HL-60/S4 (cell line): ENCODE measurements at regions not wholly inside any gene's neighbourhood (a gene's known extent, or its start where the extent isn't known, plus 50 kb on each side); places are given as distances from the start of the nearest gene placed in this dataset.
"Not testable (repeated sequence)": the region's sequence is repeated elsewhere in the genome, so short reads cannot be mapped to it uniquely, and the experiment has no call there.

Experiments
- in situ Hi-C: fragments of 300-500 bp; cut with MboI; formaldehyde crosslinking; loops from 2 replicates; pipeline ENCODE4 v1.14.3; 2022; ENCODE audit warnings: low sequenced_read_pairs

GRCh38 chr10:3325954-3326750 is 153.6 kb upstream of the PITRM1 start:
- in situ Hi-C loops, result no loop called here

GRCh38 chr10:3324612-3325038 is 152.0 kb upstream of the PITRM1 start:
- in situ Hi-C loops, result no loop called here

GRCh38 chr10:3323865-3324498 is 151.4 kb upstream of the PITRM1 start:
- in situ Hi-C loops, result no loop called here

- in situ Hi-C loops, result no loop called here
Measured at GRCh38 chr10:3321123-3321522, 148.5 kb upstream of the PITRM1 start.

GRCh38 chr10:3319811-3320226 is 147.2 kb upstream of the PITRM1 start:
- in situ Hi-C loops, result no loop called here

- in situ Hi-C loops, result not testable (repeated sequence)
Measured at GRCh38 chr10:3318480-3318807, 145.9 kb upstream of the PITRM1 start.

GRCh38 chr10:3317553-3318479 is 145.2 kb upstream of the PITRM1 start:
- in situ Hi-C loops, result not testable (repeated sequence)

- in situ Hi-C loops, result not testable (repeated sequence)
Measured at GRCh38 chr10:3314445-3315085, 142.0 kb upstream of the PITRM1 start.

GRCh38 chr10:3313784-3314444 is 141.3 kb upstream of the PITRM1 start:
- in situ Hi-C loops, result not testable (repeated sequence)

- in situ Hi-C loops, result no loop called here
Measured at GRCh38 chr10:3312403-3312940, 139.9 kb upstream of the PITRM1 start.

- in situ Hi-C loops, result no loop called here
Measured at GRCh38 chr10:3310016-3310784, 137.6 kb upstream of the PITRM1 start.

GRCh38 chr10:3306050-3306449 is 133.5 kb upstream of the PITRM1 start:
- in situ Hi-C loops, result no loop called here

GRCh38 chr10:3295582-3296151 is 123.1 kb upstream of the PITRM1 start:
- in situ Hi-C loops, result no loop called here

- in situ Hi-C loops, result no loop called here
Measured at GRCh38 chr10:3294919-3295581, 122.5 kb upstream of the PITRM1 start.

GRCh38 chr10:3293581-3294431 is 121.2 kb upstream of the PITRM1 start:
- in situ Hi-C loops, result no loop called here

GRCh38 chr10:3292636-3293035 is 120.1 kb upstream of the PITRM1 start:
- in situ Hi-C loops, result no loop called here

GRCh38 chr10:3290550-3290949 is 118.0 kb upstream of the PITRM1 start:
- in situ Hi-C loops, result no loop called here
